Thyroid gland (tissue), 4 donors: ENCODE measurements at regions not wholly inside any gene's neighbourhood (a gene's known extent, or its start where the extent isn't known, plus 50 kb on each side); places are given as distances from the start of the nearest gene placed in this dataset.

Experiments
- POLR2A ChIP-seq, 2 donors: fragments of 450-650 bp; IDR thresholded peaks; one replicate each; pipeline ENCODE4 v1.6.1; 2017; ENCODE audit warnings: antibody characterized with exemption in 2 of 2, mild to moderate bottlenecking in 2 of 2, moderate library complexity in 1 of 2
- TF ChIP-seq, protein P1 (sequence below), 6 experiments: fragments of 200-600 bp in 3 of 6; fragments of 450-650 bp in 3 of 6; sonication (generic) in 3 of 6; IDR thresholded peaks; one replicate each; pipeline ENCODE4 v1.5.1; 2016 to 2019; ENCODE audit warnings: antibody characterized with exemption in 6 of 6, mild to moderate bottlenecking in 2 of 6, inconsistent platforms in 1 of 6, moderate library complexity in 1 of 6

DNA sequence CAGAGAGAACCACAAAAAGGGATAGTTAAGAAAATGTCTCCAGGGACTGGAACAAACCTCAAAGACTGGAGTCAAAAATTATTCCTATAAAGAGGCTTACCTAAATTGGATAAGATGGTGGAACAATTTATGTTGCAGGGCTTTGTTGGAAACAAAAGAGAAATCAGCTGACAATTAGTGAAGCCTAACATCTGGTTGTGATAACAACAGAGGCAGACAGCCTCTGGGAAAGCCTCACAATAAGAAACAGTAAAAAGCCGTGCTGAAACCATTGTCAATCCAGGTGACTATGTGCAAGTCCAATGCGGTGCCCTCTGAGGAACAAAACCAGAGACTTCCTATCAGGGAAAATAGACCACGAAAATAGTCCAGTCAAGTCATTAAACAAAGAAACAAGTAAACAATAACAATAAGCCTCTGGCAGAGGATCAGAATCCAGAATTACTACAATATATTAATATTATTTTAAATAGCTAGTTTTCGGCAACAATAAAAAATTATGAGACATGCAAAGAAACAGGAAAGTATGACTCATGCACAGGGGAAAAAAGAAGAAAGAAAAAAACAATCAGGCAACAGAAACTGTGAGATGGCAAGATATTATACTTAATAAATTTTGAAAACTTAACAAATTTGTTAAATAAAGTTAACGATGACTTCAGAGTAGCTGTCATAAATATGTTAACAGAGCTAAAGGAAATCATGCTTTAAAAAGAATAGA is 99.7 kb upstream of the RXFP2 start:
- no peak for TF ChIP-seq POLR2A (IDR thresholded peaks at IDR 0.05)
- TF ChIP-seq, protein P1, sequence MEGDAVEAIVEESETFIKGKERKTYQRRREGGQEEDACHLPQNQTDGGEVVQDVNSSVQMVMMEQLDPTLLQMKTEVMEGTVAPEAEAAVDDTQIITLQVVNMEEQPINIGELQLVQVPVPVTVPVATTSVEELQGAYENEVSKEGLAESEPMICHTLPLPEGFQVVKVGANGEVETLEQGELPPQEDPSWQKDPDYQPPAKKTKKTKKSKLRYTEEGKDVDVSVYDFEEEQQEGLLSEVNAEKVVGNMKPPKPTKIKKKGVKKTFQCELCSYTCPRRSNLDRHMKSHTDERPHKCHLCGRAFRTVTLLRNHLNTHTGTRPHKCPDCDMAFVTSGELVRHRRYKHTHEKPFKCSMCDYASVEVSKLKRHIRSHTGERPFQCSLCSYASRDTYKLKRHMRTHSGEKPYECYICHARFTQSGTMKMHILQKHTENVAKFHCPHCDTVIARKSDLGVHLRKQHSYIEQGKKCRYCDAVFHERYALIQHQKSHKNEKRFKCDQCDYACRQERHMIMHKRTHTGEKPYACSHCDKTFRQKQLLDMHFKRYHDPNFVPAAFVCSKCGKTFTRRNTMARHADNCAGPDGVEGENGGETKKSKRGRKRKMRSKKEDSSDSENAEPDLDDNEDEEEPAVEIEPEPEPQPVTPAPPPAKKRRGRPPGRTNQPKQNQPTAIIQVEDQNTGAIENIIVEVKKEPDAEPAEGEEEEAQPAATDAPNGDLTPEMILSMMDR (IDR thresholded peaks at IDR 0.05): no peak
